ENCODE measurements at regions not wholly inside any gene's neighbourhood (a gene's known extent, or its start where the extent isn't known, plus 50 kb on each side); places are given as distances from the start of the nearest gene placed in this dataset.
"Not testable (repeated sequence)": the region's sequence is repeated elsewhere in the genome, so short reads cannot be mapped to it uniquely, and the experiment has no call there.

GRCh38 chr5:104326966-104327365 lies 764.4 kb upstream of the NUDT12 start:
- intact Hi-C loops (cut with micrococcal nuclease; ENCODE audit: unreplicated experiment), result no loop called here
- H3K9me3 ChIP-seq (ENCODE audit: low read depth, low read length, poor library complexity, severe bottlenecking), result no peaks in the 10 kb centered on the region
- no peaks in the 10 kb centered on the region for H3K4me1 ChIP-seq (ENCODE audit: insufficient read depth, low read length, poor library complexity, severe bottlenecking)
- ChIA-PET POLR2A (ENCODE audit: low non-redundant PET) (no interaction called here), CTCF (no interaction called here)
- no peaks in the 10 kb centered on the region for H3K36me3 ChIP-seq (ENCODE audit: insufficient read depth, low read length, poor library complexity, severe bottlenecking)
- BruUV-seq (replicated peaks), result no TSS peak
- no peak overlapping the region for H3K4me3 ChIP-seq (ENCODE audit: low read depth, low read length, poor library complexity, severe bottlenecking)
- no peaks in the 10 kb centered on the region for H3K27me3 ChIP-seq (replicated peaks; ENCODE audit: insufficient read depth, low read depth, low read length, poor library complexity)
- TF ChIP-seq, protein P1, sequence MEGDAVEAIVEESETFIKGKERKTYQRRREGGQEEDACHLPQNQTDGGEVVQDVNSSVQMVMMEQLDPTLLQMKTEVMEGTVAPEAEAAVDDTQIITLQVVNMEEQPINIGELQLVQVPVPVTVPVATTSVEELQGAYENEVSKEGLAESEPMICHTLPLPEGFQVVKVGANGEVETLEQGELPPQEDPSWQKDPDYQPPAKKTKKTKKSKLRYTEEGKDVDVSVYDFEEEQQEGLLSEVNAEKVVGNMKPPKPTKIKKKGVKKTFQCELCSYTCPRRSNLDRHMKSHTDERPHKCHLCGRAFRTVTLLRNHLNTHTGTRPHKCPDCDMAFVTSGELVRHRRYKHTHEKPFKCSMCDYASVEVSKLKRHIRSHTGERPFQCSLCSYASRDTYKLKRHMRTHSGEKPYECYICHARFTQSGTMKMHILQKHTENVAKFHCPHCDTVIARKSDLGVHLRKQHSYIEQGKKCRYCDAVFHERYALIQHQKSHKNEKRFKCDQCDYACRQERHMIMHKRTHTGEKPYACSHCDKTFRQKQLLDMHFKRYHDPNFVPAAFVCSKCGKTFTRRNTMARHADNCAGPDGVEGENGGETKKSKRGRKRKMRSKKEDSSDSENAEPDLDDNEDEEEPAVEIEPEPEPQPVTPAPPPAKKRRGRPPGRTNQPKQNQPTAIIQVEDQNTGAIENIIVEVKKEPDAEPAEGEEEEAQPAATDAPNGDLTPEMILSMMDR (conservative IDR thresholded peaks at IDR 0.05; ENCODE audit: low read depth, low read length), result no peak
- no peak for TF ChIP-seq EZH2 (IDR thresholded peaks at IDR 0.05; ENCODE audit: borderline replicate concordance, low read depth, low read length, poor library complexity, severe bottlenecking)
- DNase-seq (ENCODE audit: low spot score), result no peak
- H3K27ac ChIP-seq (ENCODE audit: low read depth, low read length, poor library complexity, severe bottlenecking), result no peak overlapping the region

DNA sequence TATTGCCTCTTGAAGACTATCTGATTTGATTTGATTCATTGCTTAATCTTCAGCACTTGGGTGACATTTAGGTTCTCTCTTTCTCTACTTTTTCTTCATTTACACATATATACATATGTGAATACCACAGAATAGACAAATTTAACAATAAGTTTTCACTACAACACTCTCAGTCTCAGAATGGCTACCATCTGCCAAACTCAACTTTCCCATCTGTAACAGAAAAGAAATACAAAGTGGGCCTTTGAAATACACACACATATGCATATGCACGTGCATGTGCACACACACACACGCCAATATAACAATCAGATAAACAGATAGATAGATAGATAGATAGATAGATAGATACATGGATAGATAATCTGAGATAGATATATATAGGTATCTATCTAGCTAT lies 762.8 kb upstream of the NUDT12 start:
- H3K36me3 ChIP-seq (ENCODE audit: insufficient read depth, low read length, poor library complexity, severe bottlenecking), result no peaks in the 10 kb centered on the region
- H3K4me1 ChIP-seq (ENCODE audit: insufficient read depth, low read length, poor library complexity, severe bottlenecking), result no peaks in the 10 kb centered on the region
- ChIA-PET POLR2A (ENCODE audit: low non-redundant PET) (no interaction called here), CTCF (no interaction called here)
- no peak for TF ChIP-seq EZH2 (IDR thresholded peaks at IDR 0.05; ENCODE audit: borderline replicate concordance, low read depth, low read length, poor library complexity, severe bottlenecking)
- TF ChIP-seq, protein P1 (conservative IDR thresholded peaks at IDR 0.05; ENCODE audit: low read depth, low read length), result no peak
- no peak overlapping the region for H3K4me3 ChIP-seq (ENCODE audit: low read depth, low read length, poor library complexity, severe bottlenecking)
- BruUV-seq (replicated peaks), result no TSS peak
- H3K27me3 ChIP-seq (replicated peaks; ENCODE audit: insufficient read depth, low read depth, low read length, poor library complexity), result no peaks in the 10 kb centered on the region
- DNase-seq (ENCODE audit: low spot score), result no peak
- intact Hi-C loops (cut with micrococcal nuclease; ENCODE audit: unreplicated experiment), result no loop called here
- H3K27ac ChIP-seq (ENCODE audit: low read depth, low read length, poor library complexity, severe bottlenecking), result no peak overlapping the region
- no peaks in the 10 kb centered on the region for H3K9me3 ChIP-seq (ENCODE audit: low read depth, low read length, poor library complexity, severe bottlenecking)

DNA sequence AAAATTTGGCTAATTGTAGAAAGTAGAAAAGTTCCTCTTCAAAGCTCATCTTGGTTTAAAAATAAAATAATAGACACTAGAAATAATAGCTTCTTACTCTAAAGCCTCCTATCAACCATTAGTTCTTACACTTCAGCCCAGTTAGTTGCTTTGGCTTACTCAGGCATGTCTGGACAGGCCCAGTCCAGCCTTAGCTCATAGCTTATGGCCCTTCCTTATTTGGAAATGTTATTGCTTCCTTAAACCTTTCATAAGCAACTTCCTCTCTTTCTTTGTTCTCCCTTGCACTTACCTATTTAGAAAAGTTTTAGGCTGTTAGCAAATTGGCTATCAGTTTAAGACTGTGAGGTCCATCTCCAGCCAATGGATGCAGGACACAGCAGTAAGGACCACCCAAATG lies 754.1 kb upstream of the NUDT12 start:
- H3K9me3 ChIP-seq (ENCODE audit: low read depth, low read length, poor library complexity, severe bottlenecking); H3K4me1 ChIP-seq (ENCODE audit: insufficient read depth, low read length, poor library complexity, severe bottlenecking); H3K4me3 ChIP-seq (ENCODE audit: low read depth, low read length, poor library complexity, severe bottlenecking); POLR2A ChIA-PET (ENCODE audit: low non-redundant PET); H3K27me3 ChIP-seq (replicated peaks; ENCODE audit: insufficient read depth, low read depth, low read length, poor library complexity); H3K27ac ChIP-seq (ENCODE audit: low read depth, low read length, poor library complexity, severe bottlenecking); BruUV-seq (replicated peaks); CTCF ChIA-PET; H3K36me3 ChIP-seq (ENCODE audit: insufficient read depth, low read length, poor library complexity, severe bottlenecking); intact Hi-C loops (cut with micrococcal nuclease; ENCODE audit: unreplicated experiment); DNase-seq (ENCODE audit: low spot score): not testable (repeated sequence)

DNA sequence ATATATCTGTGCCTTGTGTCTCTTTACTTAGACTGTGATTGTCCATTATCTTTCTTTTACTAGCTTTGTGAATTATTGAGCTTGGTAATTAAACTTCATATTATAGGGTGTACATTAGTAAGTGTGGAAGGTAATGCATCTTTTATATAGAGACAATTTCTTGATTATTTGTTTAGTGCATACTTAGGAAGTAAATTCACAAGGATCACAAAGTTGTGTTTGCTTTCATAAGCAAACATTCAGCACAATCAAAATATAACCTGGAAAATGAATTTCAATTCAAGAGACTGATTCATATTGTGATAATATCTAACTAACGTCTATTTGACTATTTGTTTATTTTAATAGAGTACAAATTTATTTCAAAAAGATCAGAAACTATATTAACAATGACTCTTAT lies 749.9 kb upstream of the NUDT12 start:
- intact Hi-C loops (cut with micrococcal nuclease; ENCODE audit: unreplicated experiment), result no loop called here
- CTCF ChIA-PET, result no interaction called here
- Histone ChIP-seq H3K4me3 (ENCODE audit: low read depth, low read length, poor library complexity, severe bottlenecking) (no peak overlapping the region), H3K36me3 (ENCODE audit: insufficient read depth, low read length, poor library complexity, severe bottlenecking) (no peaks in the 10 kb centered on the region), H3K4me1 (ENCODE audit: insufficient read depth, low read length, poor library complexity, severe bottlenecking) (no peaks in the 10 kb centered on the region), H3K27me3 (replicated peaks; ENCODE audit: insufficient read depth, low read depth, low read length, poor library complexity) (no peaks in the 10 kb centered on the region), H3K27ac (ENCODE audit: low read depth, low read length, poor library complexity, severe bottlenecking) (no peak overlapping the region), H3K9me3 (ENCODE audit: low read depth, low read length, poor library complexity, severe bottlenecking) (peaks cover 5% of the 10 kb centered on the region)
- no peak for DNase-seq (ENCODE audit: low spot score)
- BruUV-seq (replicated peaks), result no TSS peak
- POLR2A ChIA-PET (ENCODE audit: low non-redundant PET), result no interaction called here
- no peak for TF ChIP-seq EZH2 (IDR thresholded peaks at IDR 0.05; ENCODE audit: borderline replicate concordance, low read depth, low read length, poor library complexity, severe bottlenecking)
- TF ChIP-seq, protein P1 (conservative IDR thresholded peaks at IDR 0.05; ENCODE audit: low read depth, low read length), result no peak

Data from A673 (cell line).